Mucosa of rectum (tissue), 2 donors: ENCODE measurements at regions not wholly inside any gene's neighbourhood (a gene's known extent, or its start where the extent isn't known, plus 50 kb on each side); places are given as distances from the start of the nearest gene placed in this dataset.

Experiments
- H3K27ac ChIP-seq, 2 donors: one replicate each; pipeline ENCODE4 v1.7.0; 2013; ENCODE audit warnings: inconsistent platforms in 2 of 2, low read depth in 2 of 2, low read length in 2 of 2
- H3K27me3 ChIP-seq, 2 donors: one replicate each; pipeline ENCODE4 v1.7.0; 2013; ENCODE audit warnings: low read length in 2 of 2; ENCODE audit not compliant: control insufficient read depth in 2 of 2, insufficient read depth in 2 of 2
- H3K36me3 ChIP-seq, 2 donors: one replicate each; pipeline ENCODE4 v1.7.0; 2013; ENCODE audit warnings: low read length in 2 of 2; ENCODE audit not compliant: control insufficient read depth in 2 of 2, insufficient read depth in 2 of 2
- H3K4me1 ChIP-seq, 2 donors: one replicate each; pipeline ENCODE4 v1.7.0; 2013; ENCODE audit warnings: low read length in 2 of 2, mild to moderate bottlenecking in 1 of 2; ENCODE audit not compliant: control insufficient read depth in 2 of 2, insufficient read depth in 2 of 2
- H3K4me3 ChIP-seq, 2 donors: one replicate each; pipeline ENCODE4 v1.7.0; 2013; ENCODE audit warnings: low read length in 2 of 2
- H3K9ac ChIP-seq, 2 donors: one replicate each; pipeline ENCODE4 v1.7.0; 2013; ENCODE audit warnings: low read length in 2 of 2, low read depth in 1 of 2, mild to moderate bottlenecking in 1 of 2
- H3K9me3 ChIP-seq, 2 donors: one replicate each; pipeline ENCODE4 v1.7.0; 2013; ENCODE audit warnings: low read length in 2 of 2; ENCODE audit not compliant: control insufficient read depth in 2 of 2
- donor health status: healthy.
- donor health status: Normal muscosa, but diverticular disease.

GRCh38 chr1:5713101-5714010 is 278.9 kb downstream of the NPHP4 start:
- Histone ChIP-seq H3K27me3 (peaks cover 0 to 2% of the 10 kb centered on the region in 2 donors), H3K36me3 (no peaks in the 10 kb centered on the region), H3K4me1 (no peaks in the 10 kb centered on the region), H3K9ac (no peak overlapping the region), H3K4me3 (no peak overlapping the region), H3K27ac (no peak overlapping the region), H3K9me3 (no peaks in the 10 kb centered on the region)

- no peaks in the 10 kb centered on the region for H3K36me3 ChIP-seq
- no peak overlapping the region for H3K9ac ChIP-seq
- H3K9me3 ChIP-seq = no peaks in the 10 kb centered on the region
- no peaks in the 10 kb centered on the region for H3K4me1 ChIP-seq
- peaks cover 0 to 2% of the 10 kb centered on the region in 2 donors for H3K27me3 ChIP-seq
- no peak overlapping the region for H3K27ac ChIP-seq
- no peak overlapping the region for H3K4me3 ChIP-seq
These were observed 280.1 kb downstream of the NPHP4 start for GRCh38 chr1:5711956-5712645.

- Histone ChIP-seq H3K27ac (no peak overlapping the region), H3K36me3 (no peaks in the 10 kb centered on the region), H3K4me3 (no peak overlapping the region), H3K9me3 (no peaks in the 10 kb centered on the region), H3K9ac (no peak overlapping the region), H3K4me1 (no peaks in the 10 kb centered on the region), H3K27me3 (no peaks in the 10 kb centered on the region)
These were observed 281.1 kb downstream of the NPHP4 start for GRCh38 chr1:5711079-5711478.

- Histone ChIP-seq H3K4me1 (no peaks in the 10 kb centered on the region), H3K27me3 (no peaks in the 10 kb centered on the region), H3K9ac (no peak overlapping the region), H3K36me3 (no peaks in the 10 kb centered on the region), H3K9me3 (no peaks in the 10 kb centered on the region), H3K27ac (no peak overlapping the region), H3K4me3 (no peak overlapping the region)
These were observed 282.2 kb downstream of the NPHP4 start for GRCh38 chr1:5709976-5710375.

GRCh38 chr1:5709461-5709975 is 282.7 kb downstream of the NPHP4 start:
- Histone ChIP-seq H3K27me3 (no peaks in the 10 kb centered on the region), H3K36me3 (no peaks in the 10 kb centered on the region), H3K4me1 (no peaks in the 10 kb centered on the region), H3K27ac (no peak overlapping the region), H3K9ac (no peak overlapping the region), H3K9me3 (no peaks in the 10 kb centered on the region), H3K4me3 (no peak overlapping the region)

- Histone ChIP-seq H3K36me3 (no peaks in the 10 kb centered on the region), H3K9me3 (no peaks in the 10 kb centered on the region), H3K4me1 (no peaks in the 10 kb centered on the region), H3K9ac (no peak overlapping the region), H3K27me3 (no peaks in the 10 kb centered on the region), H3K4me3 (no peak overlapping the region), H3K27ac (no peak overlapping the region)
These were observed 283.6 kb downstream of the NPHP4 start for GRCh38 chr1:5708346-5709245.

GRCh38 chr1:5707566-5708345 is 284.5 kb downstream of the NPHP4 start:
- Histone ChIP-seq H3K4me1 (no peaks in the 10 kb centered on the region), H3K9me3 (no peaks in the 10 kb centered on the region), H3K9ac (no peak overlapping the region), H3K27me3 (no peaks in the 10 kb centered on the region), H3K4me3 (no peak overlapping the region), H3K36me3 (no peaks in the 10 kb centered on the region), H3K27ac (no peak overlapping the region)

GRCh38 chr1:5706239-5706638 is 286.0 kb downstream of the NPHP4 start:
- H3K36me3 ChIP-seq = no peaks in the 10 kb centered on the region
- no peaks in the 10 kb centered on the region for H3K4me1 ChIP-seq
- H3K27me3 ChIP-seq = peaks cover 0 to 2% of the 10 kb centered on the region in 2 donors
- no peaks in the 10 kb centered on the region for H3K9me3 ChIP-seq
- H3K4me3 ChIP-seq = no peak overlapping the region
- no peak overlapping the region for H3K9ac ChIP-seq
- no peak overlapping the region for H3K27ac ChIP-seq

GRCh38 chr1:5705751-5706150 is 286.5 kb downstream of the NPHP4 start:
- no peak overlapping the region for H3K4me3 ChIP-seq
- H3K36me3 ChIP-seq = no peaks in the 10 kb centered on the region
- no peaks in the 10 kb centered on the region for H3K9me3 ChIP-seq
- H3K27me3 ChIP-seq = peaks cover 0 to 2% of the 10 kb centered on the region in 2 donors
- no peak overlapping the region for H3K27ac ChIP-seq
- H3K4me1 ChIP-seq = no peaks in the 10 kb centered on the region
- H3K9ac ChIP-seq = no peak overlapping the region
